Mesothelial cell of epicardium (in vitro differentiated cells): ENCODE measurements at regions not wholly inside any gene's neighbourhood (a gene's known extent, or its start where the extent isn't known, plus 50 kb on each side); places are given as distances from the start of the nearest gene placed in this dataset.

ENCODE experiments used
- DNase-seq, 2 experiments: peaks; one replicate each; pipeline ENCODE4 v3.0.0; 2021; ENCODE audit warnings: low spot score in 2 of 2; ENCODE audit not compliant: unreplicated experiment in 2 of 2
- H3K27ac Mint-ChIP-seq: 2 replicates; pipeline ENCODE4 v1.8.0; 2021; ENCODE audit warnings: mixed read lengths
- H3K27me3 Mint-ChIP-seq: 2 replicates; pipeline ENCODE4 v1.8.0; 2021; ENCODE audit warnings: low read depth, mixed read lengths
- H3K36me3 Mint-ChIP-seq: 2 replicates; pipeline ENCODE4 v1.8.0; 2021; ENCODE audit warnings: mixed read lengths
- H3K4me1 Mint-ChIP-seq: 2 replicates; pipeline ENCODE4 v1.8.0; 2021; ENCODE audit warnings: mixed read lengths
- H3K4me3 Mint-ChIP-seq: 2 replicates; pipeline ENCODE4 v1.8.0; 2021; ENCODE audit warnings: mild to moderate bottlenecking, moderate library complexity, mixed read lengths
- H3K9me3 Mint-ChIP-seq: 2 replicates; pipeline ENCODE4 v1.8.0; 2021; ENCODE audit warnings: mixed read lengths
- TF ChIP-seq, protein P1 (sequence below): fragments of 200-600 bp; sonication (generic); IDR thresholded peaks from one replicate; pipeline ENCODE4 v1.5.0; 2021; ENCODE audit warnings: antibody characterized with exemption; ENCODE audit not compliant: unreplicated experiment

DNA sequence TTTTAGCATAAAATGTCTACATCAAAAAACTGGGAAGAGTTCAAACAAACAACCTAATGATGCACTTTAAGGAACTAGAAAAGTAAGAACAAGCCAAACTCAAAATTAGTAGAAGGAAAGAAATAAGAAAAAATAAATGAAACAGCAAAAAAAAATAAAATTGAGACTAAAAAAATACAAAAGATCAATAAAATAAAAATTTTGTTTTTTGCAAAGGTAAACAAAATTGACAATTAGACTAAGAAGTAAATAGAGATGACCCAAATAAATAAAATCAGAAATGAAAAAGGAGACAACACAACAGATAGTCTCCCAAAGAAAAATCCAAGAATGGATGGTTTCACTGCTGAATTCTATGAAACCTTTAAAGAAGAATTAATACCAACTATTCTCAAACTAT lies 89.6 kb upstream of the MME start:
- peaks cover 9% of the 10 kb centered on the region for H3K4me1 Mint-ChIP-seq
- no peaks in the 10 kb centered on the region for H3K27me3 Mint-ChIP-seq
- H3K27ac Mint-ChIP-seq, result no peak overlapping the region
- H3K36me3 Mint-ChIP-seq, result no peaks in the 10 kb centered on the region
- H3K9me3 Mint-ChIP-seq, result peaks cover 24% of the 10 kb centered on the region
- H3K4me3 Mint-ChIP-seq, result no peak overlapping the region
- TF ChIP-seq, protein P1, sequence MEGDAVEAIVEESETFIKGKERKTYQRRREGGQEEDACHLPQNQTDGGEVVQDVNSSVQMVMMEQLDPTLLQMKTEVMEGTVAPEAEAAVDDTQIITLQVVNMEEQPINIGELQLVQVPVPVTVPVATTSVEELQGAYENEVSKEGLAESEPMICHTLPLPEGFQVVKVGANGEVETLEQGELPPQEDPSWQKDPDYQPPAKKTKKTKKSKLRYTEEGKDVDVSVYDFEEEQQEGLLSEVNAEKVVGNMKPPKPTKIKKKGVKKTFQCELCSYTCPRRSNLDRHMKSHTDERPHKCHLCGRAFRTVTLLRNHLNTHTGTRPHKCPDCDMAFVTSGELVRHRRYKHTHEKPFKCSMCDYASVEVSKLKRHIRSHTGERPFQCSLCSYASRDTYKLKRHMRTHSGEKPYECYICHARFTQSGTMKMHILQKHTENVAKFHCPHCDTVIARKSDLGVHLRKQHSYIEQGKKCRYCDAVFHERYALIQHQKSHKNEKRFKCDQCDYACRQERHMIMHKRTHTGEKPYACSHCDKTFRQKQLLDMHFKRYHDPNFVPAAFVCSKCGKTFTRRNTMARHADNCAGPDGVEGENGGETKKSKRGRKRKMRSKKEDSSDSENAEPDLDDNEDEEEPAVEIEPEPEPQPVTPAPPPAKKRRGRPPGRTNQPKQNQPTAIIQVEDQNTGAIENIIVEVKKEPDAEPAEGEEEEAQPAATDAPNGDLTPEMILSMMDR, result no peak
- DNase-seq, result no peak

DNA sequence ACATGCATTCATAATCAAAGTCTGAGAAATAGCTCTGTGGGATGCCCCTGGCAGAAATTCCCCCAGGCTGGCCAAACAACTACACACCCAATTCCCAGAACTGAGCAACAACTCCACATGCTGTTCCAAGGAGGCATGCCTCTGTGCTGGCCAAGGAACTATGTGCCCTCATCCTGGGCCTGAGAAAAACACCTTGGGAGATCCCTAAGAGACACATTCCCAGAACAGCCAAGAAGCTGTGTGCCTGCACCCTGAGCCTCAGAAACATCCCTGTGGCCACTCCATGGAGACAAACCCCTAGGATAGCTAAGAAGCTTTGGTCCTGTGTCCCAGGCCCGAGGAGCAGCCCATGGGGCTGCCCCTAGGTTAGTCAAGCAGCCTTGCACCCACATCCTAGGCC lies 92.3 kb upstream of the MME start:
- no peaks in the 10 kb centered on the region for H3K36me3 Mint-ChIP-seq
- TF ChIP-seq, protein P1, result no peak
- no peaks in the 10 kb centered on the region for H3K27me3 Mint-ChIP-seq
- H3K9me3 Mint-ChIP-seq, result peaks cover 24% of the 10 kb centered on the region
- no peak overlapping the region for H3K4me3 Mint-ChIP-seq
- no peak for DNase-seq
- H3K27ac Mint-ChIP-seq, result no peak overlapping the region
- H3K4me1 Mint-ChIP-seq, result peaks cover 3% of the 10 kb centered on the region

DNA sequence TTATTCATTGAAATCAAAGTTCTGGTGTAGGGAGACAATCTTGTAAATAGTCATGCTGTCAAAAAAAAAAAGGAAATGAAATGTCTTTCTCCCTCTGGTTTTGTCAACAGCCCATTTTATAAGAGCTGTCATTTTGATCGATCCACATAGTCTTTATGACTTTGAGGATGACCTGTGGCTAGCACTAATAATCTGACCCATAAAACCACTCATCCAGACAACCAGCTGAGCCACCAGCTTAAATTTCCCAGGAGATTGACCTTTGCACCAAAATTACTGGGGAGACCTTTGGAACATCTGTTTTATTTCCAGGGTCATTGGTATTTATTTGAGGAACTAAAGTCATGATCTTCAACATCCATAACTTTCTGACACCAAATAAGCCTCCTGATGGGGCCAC lies 98.5 kb upstream of the MME start:
- H3K27me3 Mint-ChIP-seq, result no peaks in the 10 kb centered on the region
- H3K27ac Mint-ChIP-seq, result no peak overlapping the region
- no peak for DNase-seq
- no peaks in the 10 kb centered on the region for H3K36me3 Mint-ChIP-seq
- TF ChIP-seq, protein P1, result no peak
- no peak overlapping the region for H3K4me3 Mint-ChIP-seq
- peaks cover 13% of the 10 kb centered on the region for H3K4me1 Mint-ChIP-seq
- H3K9me3 Mint-ChIP-seq, result peaks cover 10% of the 10 kb centered on the region

DNA sequence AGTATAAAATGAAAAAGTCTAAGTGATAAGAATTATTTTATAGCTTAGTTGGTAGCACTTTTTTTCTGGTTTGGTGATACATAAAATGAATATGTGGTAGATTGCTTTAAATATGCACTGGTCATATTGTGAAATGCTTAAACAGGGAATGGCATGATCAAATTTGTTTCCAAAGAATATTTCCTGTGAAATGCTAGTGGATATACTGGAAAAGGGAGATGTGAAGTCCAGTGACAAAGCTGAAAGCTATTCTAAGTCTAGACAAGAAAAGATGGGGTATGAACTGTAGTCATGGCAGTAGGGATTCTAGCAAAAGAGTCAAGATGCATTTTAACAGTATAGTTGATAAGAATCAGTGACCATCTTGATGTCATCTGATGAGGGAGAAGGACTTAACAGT lies 98.9 kb upstream of the MME start:
- Mint-ChIP-seq H3K4me1 (peaks cover 13% of the 10 kb centered on the region), H3K27me3 (no peaks in the 10 kb centered on the region), H3K4me3 (no peak overlapping the region), H3K27ac (no peak overlapping the region), H3K36me3 (no peaks in the 10 kb centered on the region), H3K9me3 (peaks cover 10% of the 10 kb centered on the region)
- TF ChIP-seq, protein P1, result no peak
- no peak for DNase-seq

DNA sequence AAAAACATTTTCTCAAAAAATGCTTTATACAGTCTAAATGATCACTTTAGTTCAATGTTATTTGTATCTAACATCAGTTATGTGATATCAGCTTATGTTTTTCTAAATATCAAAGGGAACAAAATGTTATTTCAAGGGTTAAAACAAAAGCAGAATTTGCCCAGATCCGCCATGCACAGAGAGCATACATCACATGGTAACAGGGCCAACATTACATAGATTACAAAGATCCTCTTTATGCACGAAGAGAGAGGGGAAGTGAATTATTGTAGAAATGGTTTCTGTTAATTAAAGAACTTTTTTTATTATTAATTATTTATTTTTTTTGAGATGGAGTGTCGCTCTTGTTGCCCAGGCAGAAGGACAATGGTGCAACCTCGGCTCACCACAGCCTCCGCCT lies 100.8 kb upstream of the MME start:
- Mint-ChIP-seq H3K4me3 (no peak overlapping the region), H3K4me1 (peaks cover 13% of the 10 kb centered on the region), H3K27me3 (no peaks in the 10 kb centered on the region), H3K27ac (no peak overlapping the region), H3K9me3 (no peaks in the 10 kb centered on the region), H3K36me3 (no peaks in the 10 kb centered on the region)
- no peak for DNase-seq
- TF ChIP-seq, protein P1, result no peak

DNA sequence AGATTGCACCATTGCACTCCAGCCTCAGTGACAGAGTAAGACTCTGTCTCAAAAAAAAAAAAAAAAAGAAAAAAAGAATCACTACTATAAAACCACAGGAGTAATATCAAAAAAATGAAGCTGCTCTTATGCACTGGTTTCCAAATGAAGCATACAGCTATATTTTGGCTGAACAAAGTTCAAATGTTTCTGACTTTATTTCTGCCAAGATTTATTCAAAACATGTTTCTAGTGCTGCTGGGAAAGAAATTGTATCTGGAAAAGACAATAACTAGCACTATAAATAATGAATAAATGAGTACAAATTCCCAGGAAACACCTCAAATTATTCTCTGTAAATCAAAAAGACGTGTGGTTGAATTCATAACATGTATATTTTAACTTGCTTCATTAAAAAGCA lies 102.5 kb upstream of the MME start:
- Mint-ChIP-seq H3K4me3 (no peak overlapping the region), H3K27ac (no peak overlapping the region), H3K9me3 (no peaks in the 10 kb centered on the region), H3K4me1 (peaks cover 17% of the 10 kb centered on the region), H3K27me3 (no peaks in the 10 kb centered on the region), H3K36me3 (no peaks in the 10 kb centered on the region)
- TF ChIP-seq, protein P1, result no peak
- DNase-seq, result no peak
